PC-9 (cell line): ENCODE measurements at regions not wholly inside any gene's neighbourhood (a gene's known extent, or its start where the extent isn't known, plus 50 kb on each side); places are given as distances from the start of the nearest gene placed in this dataset.

Experiments
- BruUV-seq: library from RNA; stranded (reverse); fragments of 400-500 nt; replicated peaks from 2 replicates; lab custom pipeline; 2021; lab: Mats Ljungman, UMichigan
- CTCF ChIA-PET: fragments of 300-600 bp; sonication (Branson Sonifier 250); formaldehyde crosslinking; loops from one replicate; lab custom pipeline; 2022; ENCODE audit warnings: antibody characterized with exemption; lab: Charles Lee
- POLR2A ChIA-PET: fragments of 300-600 bp; sonication (Branson Sonifier 250); formaldehyde crosslinking; loops from one replicate; lab custom pipeline; 2022; ENCODE audit warnings: antibody characterized with exemption; ENCODE audit not compliant: unreplicated experiment; lab: Charles Lee
- DNase-seq, 2 experiments: peaks; one replicate each; pipeline versions ENCODE4 v3.0.0 to v3.0.0-alpha.2; 2015 to 2022; ENCODE audit warnings: mixed read lengths in 1 of 2
- H2AFZ ChIP-seq: fragments of 200-600 bp; sonication (generic); 2 replicates; pipeline ENCODE4 v1.8.1; 2017; ENCODE audit warnings: antibody characterized with exemption
- H3F3A ChIP-seq: fragments of 200-600 bp; sonication (generic); 2 replicates; pipeline ENCODE4 v1.8.1; 2017; ENCODE audit warnings: antibody characterized with exemption, mild to moderate bottlenecking, low read depth; ENCODE audit not compliant: insufficient read depth
- H3K27ac ChIP-seq: fragments of 200-600 bp; sonication (generic); 2 replicates; pipeline ENCODE4 v1.6.1; 2016; ENCODE audit warnings: mixed run types
- H3K27me3 ChIP-seq: fragments of 200-600 bp; sonication (generic); 2 replicates; pipeline ENCODE4 v1.6.1; 2016; ENCODE audit warnings: low read depth, mixed run types; ENCODE audit not compliant: insufficient read depth
- H3K36me3 ChIP-seq: fragments of 200-600 bp; sonication (generic); 2 replicates; pipeline ENCODE4 v1.6.1; 2016; ENCODE audit warnings: low read depth, mixed run types
- H3K4me1 ChIP-seq: fragments of 200-600 bp; sonication (generic); replicated peaks from 2 replicates; pipeline ENCODE4 v1.6.1; 2016; ENCODE audit warnings: mixed run types; ENCODE audit not compliant: insufficient read depth
- H3K4me2 ChIP-seq: fragments of 200-600 bp; sonication (generic); 2 replicates; pipeline ENCODE4 v1.6.1; 2017; ENCODE audit warnings: mixed run types
- H3K4me3 ChIP-seq: fragments of 200-600 bp; sonication (generic); 2 replicates; pipeline ENCODE4 v1.6.1; 2016; ENCODE audit warnings: mixed run types
- H3K79me2 ChIP-seq: fragments of 200-600 bp; sonication (generic); 2 replicates; pipeline ENCODE4 v1.6.1; 2017; ENCODE audit warnings: low read depth, mixed run types
- H3K9me2 ChIP-seq: fragments of 200-600 bp; sonication (generic); 2 replicates; pipeline ENCODE4 v1.8.1; 2017; ENCODE audit warnings: mild to moderate bottlenecking; ENCODE audit not compliant: insufficient read depth
- H3K9me3 ChIP-seq: fragments of 200-600 bp; sonication (generic); 2 replicates; pipeline ENCODE4 v1.8.1; 2016; ENCODE audit warnings: low read depth; ENCODE audit not compliant: insufficient read depth
- H4K20me1 ChIP-seq: fragments of 200-600 bp; sonication (generic); 2 replicates; pipeline ENCODE4 v1.8.1; 2017; ENCODE audit not compliant: insufficient read depth
- EZH2 ChIP-seq: fragments of 200-600 bp; sonication (generic); IDR thresholded peaks from 2 replicates; pipeline ENCODE4 v1.8.0; 2017; ENCODE audit warnings: antibody characterized with exemption, low read depth
- intact Hi-C: fragments of 100-400 bp; cut with micrococcal nuclease; formaldehyde crosslinking; loops from one replicate; pipeline ENCODE4 v1.10.0; 2022; ENCODE audit not compliant: unreplicated experiment
- TF ChIP-seq, protein P1 (sequence below): fragments of 200-600 bp; sonication (generic); conservative IDR thresholded peaks from 2 replicates; pipeline ENCODE4 v1.6.1; 2017; ENCODE audit warnings: mixed run types, antibody characterized with exemption, mild to moderate bottlenecking, moderate library complexity

DNA sequence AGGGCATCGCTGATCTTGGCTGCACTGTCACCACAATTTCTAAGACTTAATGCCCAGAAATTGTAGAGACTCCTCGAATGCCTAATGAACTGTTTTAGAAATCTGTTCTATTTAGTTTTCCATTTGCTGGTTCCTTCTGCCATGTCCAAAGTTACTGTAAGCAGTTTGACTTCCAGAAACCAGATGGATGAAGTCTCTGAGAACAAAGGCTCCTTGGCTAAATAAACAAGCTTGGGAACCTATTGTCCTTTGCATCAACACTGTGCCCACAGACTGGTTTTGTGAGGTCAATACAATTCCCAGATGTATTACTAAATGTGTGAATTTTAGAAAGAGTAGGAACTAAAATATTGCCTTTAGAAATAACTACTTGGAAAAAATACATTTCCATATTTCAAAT is 600.2 kb downstream of the NYAP2 start:
- H3K27ac ChIP-seq: no peak overlapping the region
- intact Hi-C loops: no loop called here
- no peaks in the 10 kb centered on the region for H3K79me2 ChIP-seq
- TF ChIP-seq, protein P1, sequence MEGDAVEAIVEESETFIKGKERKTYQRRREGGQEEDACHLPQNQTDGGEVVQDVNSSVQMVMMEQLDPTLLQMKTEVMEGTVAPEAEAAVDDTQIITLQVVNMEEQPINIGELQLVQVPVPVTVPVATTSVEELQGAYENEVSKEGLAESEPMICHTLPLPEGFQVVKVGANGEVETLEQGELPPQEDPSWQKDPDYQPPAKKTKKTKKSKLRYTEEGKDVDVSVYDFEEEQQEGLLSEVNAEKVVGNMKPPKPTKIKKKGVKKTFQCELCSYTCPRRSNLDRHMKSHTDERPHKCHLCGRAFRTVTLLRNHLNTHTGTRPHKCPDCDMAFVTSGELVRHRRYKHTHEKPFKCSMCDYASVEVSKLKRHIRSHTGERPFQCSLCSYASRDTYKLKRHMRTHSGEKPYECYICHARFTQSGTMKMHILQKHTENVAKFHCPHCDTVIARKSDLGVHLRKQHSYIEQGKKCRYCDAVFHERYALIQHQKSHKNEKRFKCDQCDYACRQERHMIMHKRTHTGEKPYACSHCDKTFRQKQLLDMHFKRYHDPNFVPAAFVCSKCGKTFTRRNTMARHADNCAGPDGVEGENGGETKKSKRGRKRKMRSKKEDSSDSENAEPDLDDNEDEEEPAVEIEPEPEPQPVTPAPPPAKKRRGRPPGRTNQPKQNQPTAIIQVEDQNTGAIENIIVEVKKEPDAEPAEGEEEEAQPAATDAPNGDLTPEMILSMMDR: no peak
- no peak for TF ChIP-seq EZH2
- ChIA-PET POLR2A (interaction anchor here (0.6 kb wide), 1 partner anchor 94 kb away, joined by 3 read pairs; no protein-coding TSS in a partner anchor), CTCF (no interaction called here)
- no peak overlapping the region for H3K4me3 ChIP-seq
- H3K27me3 ChIP-seq: no peaks in the 10 kb centered on the region
- no peaks in the 10 kb centered on the region for H3K36me3 ChIP-seq
- H2AFZ ChIP-seq: no peak overlapping the region
- no peaks in the 10 kb centered on the region for H3F3A ChIP-seq
- H3K9me3 ChIP-seq: no peaks in the 10 kb centered on the region; the same call in 1 of the 2 replicates
- H3K4me1 ChIP-seq: peaks cover 6% of the 10 kb centered on the region
- no peaks in the 10 kb centered on the region for H4K20me1 ChIP-seq
- H3K9me2 ChIP-seq: no peaks in the 10 kb centered on the region
- DNase-seq: no peak
- no TSS peak for BruUV-seq
- no peak overlapping the region for H3K4me2 ChIP-seq

- H3F3A ChIP-seq: no peaks in the 10 kb centered on the region
- no peaks in the 10 kb centered on the region for H3K9me2 ChIP-seq
- no peak overlapping the region for H3K4me3 ChIP-seq
- H3K36me3 ChIP-seq: no peaks in the 10 kb centered on the region
- no TSS peak for BruUV-seq
- H3K27ac ChIP-seq: no peak overlapping the region
- POLR2A ChIA-PET: no interaction called here
- TF ChIP-seq, protein P1: no peak
- no peak for TF ChIP-seq EZH2
- H3K79me2 ChIP-seq: no peaks in the 10 kb centered on the region
- intact Hi-C loops: no loop called here
- CTCF ChIA-PET: no interaction called here
- H3K4me2 ChIP-seq: no peak overlapping the region
- no peaks in the 10 kb centered on the region for H3K27me3 ChIP-seq
- peaks cover 9% of the 10 kb centered on the region for H3K4me1 ChIP-seq
- H3K9me3 ChIP-seq: no peaks in the 10 kb centered on the region; the same call in 1 of the 2 replicates
- no peak overlapping the region for H2AFZ ChIP-seq
- no peak for DNase-seq
- no peaks in the 10 kb centered on the region for H4K20me1 ChIP-seq
Observed at GRCh38 chr2:225998653-225999052, 599.1 kb downstream of the NYAP2 start.

GRCh38 chr2:225998116-225998515 is 598.6 kb downstream of the NYAP2 start:
- no peaks in the 10 kb centered on the region for H3K9me2 ChIP-seq
- no peaks in the 10 kb centered on the region for H4K20me1 ChIP-seq
- H3K4me3 ChIP-seq: no peak overlapping the region
- POLR2A ChIA-PET: no interaction called here
- TF ChIP-seq, protein P1: no peak
- no peak for TF ChIP-seq EZH2
- CTCF ChIA-PET: no interaction called here
- H3F3A ChIP-seq: no peaks in the 10 kb centered on the region
- H3K36me3 ChIP-seq: no peaks in the 10 kb centered on the region
- H3K27me3 ChIP-seq: no peaks in the 10 kb centered on the region
- intact Hi-C loops: no loop called here
- no peaks in the 10 kb centered on the region for H3K79me2 ChIP-seq
- no peak overlapping the region for H2AFZ ChIP-seq
- BruUV-seq: no TSS peak
- DNase-seq: no peak
- no peaks in the 10 kb centered on the region; the same call in 1 of the 2 replicates for H3K9me3 ChIP-seq
- H3K4me1 ChIP-seq: peaks cover 9% of the 10 kb centered on the region
- H3K4me2 ChIP-seq: no peak overlapping the region
- no peak overlapping the region for H3K27ac ChIP-seq
